PC-9 (cell line): ENCODE measurements at regions not wholly inside any gene's neighbourhood (a gene's known extent, or its start where the extent isn't known, plus 50 kb on each side); places are given as distances from the start of the nearest gene placed in this dataset.

Experiments
- CTCF ChIP-seq: fragments of 200-600 bp; sonication (generic); conservative IDR thresholded peaks from 2 replicates; pipeline ENCODE4 v1.6.1; 2017; ENCODE audit warnings: mixed run types, antibody characterized with exemption, mild to moderate bottlenecking, moderate library complexity
- EZH2 ChIP-seq: fragments of 200-600 bp; sonication (generic); IDR thresholded peaks from 2 replicates; pipeline ENCODE4 v1.8.0; 2017; ENCODE audit warnings: antibody characterized with exemption, low read depth

GRCh38 chr4:160772668-160773067, 1391.1 kb downstream of the FSTL5 start:
- TF ChIP-seq CTCF: no peak
- TF ChIP-seq EZH2: no peak
